ENCODE measurements at regions not wholly inside any gene's neighbourhood (a gene's known extent, or its start where the extent isn't known, plus 50 kb on each side); places are given as distances from the start of the nearest gene placed in this dataset.

DNA sequence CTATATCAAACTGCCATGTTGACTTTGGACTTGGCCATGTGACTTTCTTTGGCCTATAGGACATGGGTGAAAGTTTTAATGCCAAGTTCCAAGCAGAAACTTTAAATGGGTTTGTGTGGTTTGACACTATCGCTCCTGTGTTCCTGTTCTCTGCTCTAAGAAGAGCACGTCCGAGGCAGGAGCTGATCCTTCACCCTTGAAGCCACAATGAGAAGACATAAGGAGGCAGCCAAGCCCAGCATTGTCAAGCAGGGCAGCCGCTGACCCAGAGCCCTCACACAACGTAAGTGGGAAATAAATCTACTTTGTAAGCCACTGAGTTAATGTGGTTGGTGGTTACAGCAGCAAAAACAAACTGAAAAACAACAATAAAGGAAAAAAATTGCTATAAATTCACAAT is 422.4 kb downstream of the PID1 start:
- no peak for DNase-seq (ENCODE audit: low read depth, low spot score)
- Histone ChIP-seq H3K36me3 (ENCODE audit: control insufficient read depth in 2 of 2, extremely low read depth in 1 of 2, insufficient read depth in 2 of 2, low read length in 2 of 2) (no peaks in the 10 kb centered on the region), H3K27me3 (ENCODE audit: control insufficient read depth in 2 of 2, insufficient read depth in 2 of 2, low read length in 2 of 2) (no peaks in the 10 kb centered on the region), H3K27ac (ENCODE audit: insufficient read depth, low read depth, low read length) (no peak overlapping the region), H3K4me1 (ENCODE audit: control insufficient read depth, extremely low read depth, insufficient read depth, low read length) (no peaks in the 10 kb centered on the region), H3K4me3 (replicated peaks in 1 of 3; ENCODE audit: insufficient read depth in 1 of 3, low read depth in 1 of 3, low read length in 3 of 3) (no peak overlapping the region), H3K9me3 (replicated peaks; ENCODE audit: control insufficient read depth, insufficient read depth, low read length) (peaks cover 9% of the 10 kb centered on the region), H4K20me1 (replicated peaks; ENCODE audit: control insufficient read depth, extremely low read depth, insufficient read depth, low read length) (no peaks in the 10 kb centered on the region), H3K4me2 (ENCODE audit: insufficient read depth, low read length) (no peak overlapping the region), H3K9ac (replicated peaks; ENCODE audit: extremely low read depth, insufficient read depth, low read length) (no peak overlapping the region), H2AFZ (ENCODE audit: low read depth, low read length) (no peak overlapping the region), H3K79me2 (ENCODE audit: control insufficient read depth, insufficient read depth, low read length) (no peaks in the 10 kb centered on the region), H3K9me1 (replicated peaks; ENCODE audit: control insufficient read depth, extremely low read depth, insufficient read depth, low read length) (no peaks in the 10 kb centered on the region)
- no TSS peak for BruUV-seq (replicated peaks)
- FAIRE-seq = no peak
- CTCF ChIA-PET = no interaction called here
- TF ChIP-seq, protein P1, sequence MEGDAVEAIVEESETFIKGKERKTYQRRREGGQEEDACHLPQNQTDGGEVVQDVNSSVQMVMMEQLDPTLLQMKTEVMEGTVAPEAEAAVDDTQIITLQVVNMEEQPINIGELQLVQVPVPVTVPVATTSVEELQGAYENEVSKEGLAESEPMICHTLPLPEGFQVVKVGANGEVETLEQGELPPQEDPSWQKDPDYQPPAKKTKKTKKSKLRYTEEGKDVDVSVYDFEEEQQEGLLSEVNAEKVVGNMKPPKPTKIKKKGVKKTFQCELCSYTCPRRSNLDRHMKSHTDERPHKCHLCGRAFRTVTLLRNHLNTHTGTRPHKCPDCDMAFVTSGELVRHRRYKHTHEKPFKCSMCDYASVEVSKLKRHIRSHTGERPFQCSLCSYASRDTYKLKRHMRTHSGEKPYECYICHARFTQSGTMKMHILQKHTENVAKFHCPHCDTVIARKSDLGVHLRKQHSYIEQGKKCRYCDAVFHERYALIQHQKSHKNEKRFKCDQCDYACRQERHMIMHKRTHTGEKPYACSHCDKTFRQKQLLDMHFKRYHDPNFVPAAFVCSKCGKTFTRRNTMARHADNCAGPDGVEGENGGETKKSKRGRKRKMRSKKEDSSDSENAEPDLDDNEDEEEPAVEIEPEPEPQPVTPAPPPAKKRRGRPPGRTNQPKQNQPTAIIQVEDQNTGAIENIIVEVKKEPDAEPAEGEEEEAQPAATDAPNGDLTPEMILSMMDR (IDR thresholded peaks at IDR 0.05; ENCODE audit: extremely low read depth in 1 of 2, insufficient read depth in 1 of 2, low read depth in 1 of 2, low read length in 2 of 2) = no peak
- TF ChIP-seq, protein P2, sequence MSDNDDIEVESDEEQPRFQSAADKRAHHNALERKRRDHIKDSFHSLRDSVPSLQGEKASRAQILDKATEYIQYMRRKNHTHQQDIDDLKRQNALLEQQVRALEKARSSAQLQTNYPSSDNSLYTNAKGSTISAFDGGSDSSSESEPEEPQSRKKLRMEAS (IDR thresholded peaks at IDR 0.05; ENCODE audit: insufficient read depth, insufficient read length) = no peak
- TF ChIP-seq MYC (IDR thresholded peaks at IDR 0.05; ENCODE audit: low read depth, low read length) (no peak), POLR2A (IDR thresholded peaks at IDR 0.05; ENCODE audit: low read depth, low read length) (no peak), EZH2 (IDR thresholded peaks at IDR 0.05; ENCODE audit: borderline replicate concordance, low read depth, low read length, severe bottlenecking) (no peak), GATA2 (IDR thresholded peaks at IDR 0.05; ENCODE audit: insufficient read depth, insufficient read length, low read depth, low read length) (no peak), FOS (IDR thresholded peaks at IDR 0.05; ENCODE audit: borderline replicate concordance, insufficient read depth, low read length) (no peak), POLR2AphosphoS5 (IDR thresholded peaks at IDR 0.05; ENCODE audit: insufficient read depth, low read depth, low read length) (no peak), JUN (IDR thresholded peaks at IDR 0.05; ENCODE audit: borderline replicate concordance, insufficient read depth, insufficient read length, low read depth) (no peak)
- intact Hi-C loops (cut with micrococcal nuclease) = no loop called here
- dilution Hi-C loops (cut with MboI; ENCODE audit: extremely low pct_ligation_motif_present, low sequenced_read_pairs) = no loop called here
- POLR2A ChIA-PET = no interaction called here

All from endothelial cell of umbilical vein (primary cell).